ENCODE measurements at regions not wholly inside any gene's neighbourhood (a gene's known extent, or its start where the extent isn't known, plus 50 kb on each side); places are given as distances from the start of the nearest gene placed in this dataset.
"Not testable (repeated sequence)": the region's sequence is repeated elsewhere in the genome, so short reads cannot be mapped to it uniquely, and the experiment has no call there.

- Mint-ChIP-seq H3K4me3 (no peak overlapping the region), H3K27me3 (no peaks in the 10 kb centered on the region), H3K36me3 (ENCODE audit: low read depth) (no peaks in the 10 kb centered on the region), H3K9me3 (no peaks in the 10 kb centered on the region), H3K27ac (no peak overlapping the region), H3K4me1 (no peaks in the 10 kb centered on the region)
- DNase-seq = no peak
- ChIA-PET POLR2A (no interaction called here), CTCF (no interaction called here)
These were observed 1120.1 kb upstream of the CITED2 start for GRCh38 chr6:140494321-140495108.

DNA sequence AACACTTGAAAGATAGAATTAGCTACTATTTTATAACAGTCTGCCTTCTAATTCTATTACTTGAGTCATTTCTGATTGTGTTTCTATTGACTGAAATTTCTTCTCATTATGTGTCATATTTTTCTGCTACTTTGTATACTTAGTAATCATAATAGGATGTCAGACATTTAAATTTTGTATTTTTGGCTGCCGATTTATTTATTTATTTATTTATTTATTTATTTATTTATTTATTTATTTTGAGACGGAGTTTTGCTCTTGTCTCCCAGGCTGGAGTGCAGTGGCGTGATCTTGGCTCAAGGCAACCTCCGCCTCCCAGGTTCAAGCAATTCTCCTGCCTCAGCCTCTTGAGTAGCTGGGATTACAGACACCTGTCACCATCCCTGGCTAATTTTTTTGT, 1119.0 kb upstream of the CITED2 start:
- CTCF ChIA-PET, H3K27me3 Mint-ChIP-seq: not testable (repeated sequence)

GRCh38 chr6:140490081-140490480, 1115.6 kb upstream of the CITED2 start:
- no peak overlapping the region for H3K4me3 Mint-ChIP-seq
- peaks cover 3% of the 10 kb centered on the region for H3K9me3 Mint-ChIP-seq
- no peak overlapping the region for H3K27ac Mint-ChIP-seq
- no peaks in the 10 kb centered on the region for H3K4me1 Mint-ChIP-seq
- ChIA-PET CTCF (no interaction called here), POLR2A (no interaction called here)
- no peaks in the 10 kb centered on the region for H3K27me3 Mint-ChIP-seq
- no peak for DNase-seq
- no peaks in the 10 kb centered on the region for H3K36me3 Mint-ChIP-seq (ENCODE audit: low read depth)

More for the DNA sequence above, 1119.0 kb upstream of the CITED2 start:
- H3K36me3 Mint-ChIP-seq (ENCODE audit: low read depth); DNase-seq; H3K27ac Mint-ChIP-seq; POLR2A ChIA-PET; H3K9me3 Mint-ChIP-seq; H3K4me1 Mint-ChIP-seq; H3K4me3 Mint-ChIP-seq: not testable (repeated sequence)

- H3K27ac Mint-ChIP-seq = no peak overlapping the region
- no peaks in the 10 kb centered on the region for H3K4me1 Mint-ChIP-seq
- H3K36me3 Mint-ChIP-seq (ENCODE audit: low read depth) = no peaks in the 10 kb centered on the region
- no peaks in the 10 kb centered on the region for H3K27me3 Mint-ChIP-seq
- CTCF ChIA-PET = interaction anchor here (1.2 kb wide), 1 partner anchor 17 kb away, joined by 3 read pairs; no protein-coding TSS in a partner anchor
- H3K4me3 Mint-ChIP-seq = no peak overlapping the region
- POLR2A ChIA-PET = no interaction called here
- no peak for DNase-seq
- peaks cover 3% of the 10 kb centered on the region for H3K9me3 Mint-ChIP-seq
These were observed 1113.1 kb upstream of the CITED2 start for GRCh38 chr6:140487586-140487985.

DNA sequence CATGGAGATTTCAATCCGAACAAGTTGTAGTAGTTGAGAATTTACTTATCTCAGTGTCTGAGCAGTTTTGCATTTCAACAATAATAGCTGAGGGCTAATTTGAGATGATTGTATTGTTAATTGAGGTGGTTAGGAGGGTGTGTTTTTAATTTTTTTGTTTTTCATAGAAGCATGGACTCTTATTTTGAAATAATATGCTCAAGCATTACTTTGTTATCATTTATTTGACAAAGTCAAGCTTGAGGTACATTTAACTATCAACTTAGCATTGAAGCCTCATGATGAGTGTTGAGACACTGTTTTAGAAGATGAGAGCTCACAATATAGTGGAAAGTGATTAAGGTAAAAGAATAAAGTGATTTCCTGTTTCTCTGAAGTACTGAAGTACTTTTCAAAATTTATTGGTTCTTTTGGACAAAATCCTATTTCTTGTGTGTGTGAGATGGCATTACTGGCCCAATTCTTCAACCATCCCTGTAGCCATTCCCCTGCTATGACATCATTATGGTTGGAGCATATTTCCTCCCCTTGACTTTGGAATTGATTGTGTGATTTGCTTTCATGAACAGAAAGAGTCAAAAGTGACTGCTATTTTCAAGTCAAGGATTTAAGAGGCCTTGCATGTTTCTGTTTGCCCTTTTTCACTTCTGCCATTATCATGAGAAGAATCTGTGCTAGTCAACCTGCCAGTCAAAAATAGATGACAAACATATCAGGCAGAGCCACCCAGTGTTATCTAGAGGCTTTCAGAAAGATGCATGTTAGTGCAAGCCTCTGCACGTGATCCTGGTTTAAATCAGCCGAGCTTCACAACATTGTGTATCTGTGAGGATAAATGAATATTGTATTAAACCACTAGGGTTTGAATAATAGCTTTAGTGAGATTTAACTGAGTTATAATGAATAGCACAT, 1112.3 kb upstream of the CITED2 start:
- H3K9me3 Mint-ChIP-seq = peaks cover 3% of the 10 kb centered on the region
- POLR2A ChIA-PET = no interaction called here
- CTCF ChIA-PET = interaction anchor here (1.2 kb wide), 1 partner anchor 18 kb away, joined by 3 read pairs; no protein-coding TSS in a partner anchor
- H3K4me3 Mint-ChIP-seq = no peak overlapping the region
- H3K36me3 Mint-ChIP-seq (ENCODE audit: low read depth) = no peaks in the 10 kb centered on the region
- H3K4me1 Mint-ChIP-seq = no peaks in the 10 kb centered on the region
- DNase-seq = no peak
- no peaks in the 10 kb centered on the region for H3K27me3 Mint-ChIP-seq
- no peak overlapping the region for H3K27ac Mint-ChIP-seq

DNA sequence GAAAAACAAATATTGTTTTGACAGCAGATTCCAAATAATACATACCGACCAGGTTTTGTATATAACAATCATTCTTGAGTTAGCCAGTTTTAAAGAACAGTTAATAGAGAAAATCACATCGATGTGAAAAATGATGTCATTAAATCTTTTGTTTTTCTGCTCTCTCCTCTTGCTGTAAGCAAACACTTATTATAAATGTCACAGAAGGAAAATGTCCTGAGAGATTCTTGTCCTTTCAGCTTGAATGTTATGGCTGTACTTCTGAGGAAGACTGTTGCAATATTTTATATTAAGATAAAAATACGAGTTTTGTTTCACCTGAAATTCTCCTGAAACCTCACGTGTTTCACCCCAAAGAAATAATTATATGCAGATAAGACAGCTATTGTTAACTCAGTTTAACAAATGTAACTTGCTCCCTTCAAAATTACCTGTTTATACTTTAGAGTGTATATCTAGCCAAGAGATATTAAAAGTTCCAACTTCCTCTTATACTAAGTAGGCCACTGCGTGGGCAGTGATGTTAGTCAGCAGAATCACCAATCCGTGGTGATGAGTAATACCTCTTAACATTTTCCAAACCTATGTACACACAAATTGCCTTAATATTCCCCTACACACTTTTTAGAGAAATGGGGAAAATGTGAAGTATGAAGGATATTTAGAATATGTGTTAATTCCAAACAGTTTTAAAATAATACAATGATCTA, 1111.4 kb upstream of the CITED2 start:
- Mint-ChIP-seq H3K4me1 (no peaks in the 10 kb centered on the region), H3K9me3 (peaks cover 3% of the 10 kb centered on the region), H3K4me3 (no peak overlapping the region), H3K27ac (no peak overlapping the region), H3K27me3 (no peaks in the 10 kb centered on the region), H3K36me3 (ENCODE audit: low read depth) (no peaks in the 10 kb centered on the region)
- ChIA-PET CTCF (interaction anchor here (0.6 to 1.2 kb wide), 2 partner anchors 19 to 400 kb away, joined by 3 read pairs; no protein-coding TSS in a partner anchor), POLR2A (no interaction called here)
- DNase-seq = no peak

DNA sequence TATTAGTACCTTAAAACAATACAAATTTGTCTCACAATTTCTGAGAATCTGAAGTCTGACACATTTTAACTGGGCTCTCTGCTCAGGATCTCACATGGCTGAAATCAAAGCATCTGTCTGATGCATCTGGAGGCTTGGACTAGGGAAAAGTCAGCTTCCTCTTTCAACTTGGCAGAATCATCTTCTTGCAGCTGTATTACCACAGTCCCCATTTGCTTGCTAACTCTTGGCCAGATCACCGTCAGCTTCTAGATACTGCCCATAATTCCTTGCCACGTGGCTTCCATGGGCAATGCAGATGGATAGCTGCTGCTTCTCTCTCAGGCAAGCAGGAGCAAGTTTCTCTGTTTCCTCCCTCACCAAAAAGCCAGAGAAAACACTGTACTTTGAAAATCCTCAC, 1106.4 kb upstream of the CITED2 start:
- ChIA-PET CTCF (no interaction called here), POLR2A (no interaction called here)
- Mint-ChIP-seq H3K36me3 (ENCODE audit: low read depth) (no peaks in the 10 kb centered on the region), H3K9me3 (no peaks in the 10 kb centered on the region), H3K27ac (no peak overlapping the region), H3K4me1 (no peaks in the 10 kb centered on the region), H3K27me3 (no peaks in the 10 kb centered on the region), H3K4me3 (no peak overlapping the region)
- DNase-seq = no peak

DNA sequence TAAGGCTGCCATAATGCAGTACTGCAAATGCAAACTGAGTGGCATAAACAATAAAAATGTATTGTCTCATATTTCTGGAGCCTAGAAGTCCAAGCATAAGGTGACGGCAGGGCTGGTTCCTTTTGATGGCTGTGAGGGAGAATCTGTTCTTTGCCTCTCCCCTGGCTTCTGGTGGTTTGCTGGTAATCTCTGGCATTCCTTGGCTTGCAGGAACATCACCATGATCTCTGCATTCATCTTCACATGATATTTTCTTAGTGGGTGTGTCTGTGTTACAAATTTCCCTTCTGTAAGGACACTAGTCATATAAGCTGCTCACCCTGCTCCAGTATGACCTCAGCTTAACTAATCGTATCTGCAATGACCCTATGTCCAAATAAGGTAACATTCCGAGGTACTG, 1104.2 kb upstream of the CITED2 start:
- no peaks in the 10 kb centered on the region for H3K9me3 Mint-ChIP-seq

DNA sequence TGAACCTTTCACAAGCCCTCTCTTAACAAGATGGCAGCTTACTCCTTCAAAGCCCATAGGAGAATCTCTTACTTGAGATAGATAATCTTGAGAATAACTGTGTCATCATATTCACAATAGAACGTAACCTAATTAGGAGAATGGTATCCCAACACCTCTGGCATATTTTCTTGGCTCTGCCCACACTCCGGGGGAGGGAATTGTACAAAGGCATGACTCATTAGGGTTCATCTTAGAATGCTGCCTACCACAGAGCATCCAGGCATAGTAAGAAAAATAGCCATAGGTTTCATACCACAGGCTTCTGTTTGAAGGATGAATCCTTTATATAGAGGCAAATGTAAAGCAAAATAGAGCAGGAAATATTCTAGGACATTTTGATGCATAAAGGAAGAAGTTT, 1100.6 kb upstream of the CITED2 start:
- Mint-ChIP-seq H3K27ac (no peak overlapping the region), H3K27me3 (no peaks in the 10 kb centered on the region), H3K9me3 (no peaks in the 10 kb centered on the region), H3K4me1 (no peaks in the 10 kb centered on the region), H3K4me3 (no peak overlapping the region), H3K36me3 (ENCODE audit: low read depth) (no peaks in the 10 kb centered on the region)
- CTCF ChIA-PET = no interaction called here
- POLR2A ChIA-PET = no interaction called here
- DNase-seq = no peak

More for the DNA sequence above, 1104.2 kb upstream of the CITED2 start:
- no peaks in the 10 kb centered on the region for H3K36me3 Mint-ChIP-seq (ENCODE audit: low read depth)
- DNase-seq = no peak
- no peaks in the 10 kb centered on the region for H3K4me1 Mint-ChIP-seq
- ChIA-PET CTCF (no interaction called here), POLR2A (no interaction called here)
- no peaks in the 10 kb centered on the region for H3K27me3 Mint-ChIP-seq
- no peak overlapping the region for H3K27ac Mint-ChIP-seq
- H3K4me3 Mint-ChIP-seq = no peak overlapping the region

GRCh38 chr6:140464720-140465119, 1090.3 kb upstream of the CITED2 start:
- H3K9me3 Mint-ChIP-seq = no peaks in the 10 kb centered on the region
- no peak overlapping the region for H3K4me3 Mint-ChIP-seq
- H3K4me1 Mint-ChIP-seq = no peaks in the 10 kb centered on the region
- DNase-seq = no peak
- POLR2A ChIA-PET = no interaction called here
- H3K27me3 Mint-ChIP-seq = peaks cover 2% of the 10 kb centered on the region
- no peaks in the 10 kb centered on the region for H3K36me3 Mint-ChIP-seq (ENCODE audit: low read depth)
- CTCF ChIA-PET = no interaction called here
- no peak overlapping the region for H3K27ac Mint-ChIP-seq

GRCh38 chr6:140463312-140463710, 1088.9 kb upstream of the CITED2 start:
- ChIA-PET CTCF (no interaction called here), POLR2A (no interaction called here)

GRCh38 chr6:140462453-140463311, 1088.2 kb upstream of the CITED2 start:
- POLR2A ChIA-PET = no interaction called here
- Mint-ChIP-seq H3K27ac (no peak overlapping the region), H3K4me1 (no peaks in the 10 kb centered on the region), H3K4me3 (no peak overlapping the region), H3K36me3 (ENCODE audit: low read depth) (no peaks in the 10 kb centered on the region), H3K27me3 (peaks cover 2% of the 10 kb centered on the region), H3K9me3 (no peaks in the 10 kb centered on the region)
- no peak for DNase-seq
- CTCF ChIA-PET = no interaction called here

More at GRCh38 chr6:140463312-140463710, 1088.9 kb upstream of the CITED2 start:
- no peaks in the 10 kb centered on the region for H3K9me3 Mint-ChIP-seq
- no peaks in the 10 kb centered on the region for H3K36me3 Mint-ChIP-seq (ENCODE audit: low read depth)
- peaks cover 2% of the 10 kb centered on the region for H3K27me3 Mint-ChIP-seq
- no peak overlapping the region for H3K27ac Mint-ChIP-seq
- no peak overlapping the region for H3K4me3 Mint-ChIP-seq
- H3K4me1 Mint-ChIP-seq = no peaks in the 10 kb centered on the region
- no peak for DNase-seq

Data from activated CD4-positive, alpha-beta T cell treated with anti-CD3 and anti-CD28 coated beads, Interleukin-2, amount 10 ng/mL, durations not matched to agents 7 days and 5 days (primary cell).